CD8-positive, alpha-beta memory T cell (primary cell): ENCODE measurements at regions not wholly inside any gene's neighbourhood (a gene's known extent, or its start where the extent isn't known, plus 50 kb on each side); places are given as distances from the start of the nearest gene placed in this dataset.

Experiments
- CTCF ChIA-PET: fragments of 350-600 bp; sonication (Branson Sonifier 250); formaldehyde crosslinking; loops from one replicate; lab custom pipeline; 2021; ENCODE audit warnings: antibody characterized with exemption; lab: Charles Lee
- POLR2A ChIA-PET: fragments of 350-600 bp; sonication (Branson Sonifier 250); formaldehyde crosslinking; loops from one replicate; lab custom pipeline; 2021; ENCODE audit warnings: antibody characterized with exemption; lab: Charles Lee
- DNase-seq, 5 donors: peaks; one replicate each; pipeline versions ENCODE4 v3.0.0 to v3.0.0-alpha.2; 2020 to 2022; ENCODE audit warnings: mixed read lengths in 1 of 5
- H3K27ac ChIP-seq: one replicate; pipeline ENCODE4 v1.7.0; 2013; ENCODE audit warnings: low read depth, mild to moderate bottlenecking, low read length, moderate library complexity
- H3K27me3 ChIP-seq: 2 replicates; pipeline ENCODE4 v1.7.0; 2013; ENCODE audit warnings: low read length, mild to moderate bottlenecking; ENCODE audit not compliant: insufficient read depth, poor library complexity, severe bottlenecking
- H3K36me3 ChIP-seq: 2 replicates; pipeline ENCODE4 v1.7.0; 2013; ENCODE audit warnings: mild to moderate bottlenecking, low read length, moderate library complexity; ENCODE audit not compliant: insufficient read depth
- H3K4me1 ChIP-seq: 2 replicates; pipeline ENCODE4 v1.7.0; 2013; ENCODE audit warnings: mild to moderate bottlenecking, low read length, moderate library complexity; ENCODE audit not compliant: insufficient read depth
- H3K4me3 ChIP-seq: 2 replicates; pipeline ENCODE4 v1.7.0; 2013; ENCODE audit warnings: mild to moderate bottlenecking, low read length
- H3K9me3 ChIP-seq: 2 replicates; pipeline ENCODE4 v1.7.0; 2013; ENCODE audit warnings: mild to moderate bottlenecking, low read length
- H3K27ac Mint-ChIP-seq, 8 donors: one replicate each; pipeline ENCODE4 v1.8.0; 2020 to 2021; ENCODE audit warnings: mixed read lengths in 8 of 8, mild to moderate bottlenecking in 6 of 8, inconsistent platforms in 3 of 8, moderate library complexity in 3 of 8
- H3K27me3 Mint-ChIP-seq, 2 donors: one replicate each; pipeline ENCODE4 v1.8.0; 2020 to 2021; ENCODE audit warnings: mixed read lengths in 2 of 2, mild to moderate bottlenecking in 1 of 2, moderate library complexity in 1 of 2
- H3K36me3 Mint-ChIP-seq, 3 donors: one replicate each; pipeline ENCODE4 v1.8.0; 2020 to 2021; ENCODE audit warnings: mixed read lengths in 3 of 3, inconsistent platforms in 1 of 3, mild to moderate bottlenecking in 1 of 3
- H3K4me1 Mint-ChIP-seq, 3 donors: one replicate each; pipeline ENCODE4 v1.8.0; 2020 to 2021; ENCODE audit warnings: mixed read lengths in 3 of 3, inconsistent platforms in 1 of 3, mild to moderate bottlenecking in 1 of 3
- H3K4me3 Mint-ChIP-seq, 7 donors: one replicate each; pipeline ENCODE4 v1.8.0; 2020 to 2021; ENCODE audit warnings: mixed read lengths in 7 of 7, mild to moderate bottlenecking in 6 of 7, moderate library complexity in 4 of 7, inconsistent platforms in 2 of 7
- H3K9me3 Mint-ChIP-seq, 5 donors: one replicate each; pipeline ENCODE4 v1.8.0; 2020 to 2022; ENCODE audit warnings: mixed read lengths in 5 of 5, mild to moderate bottlenecking in 3 of 5, moderate library complexity in 2 of 5, inconsistent platforms in 1 of 5

DNA sequence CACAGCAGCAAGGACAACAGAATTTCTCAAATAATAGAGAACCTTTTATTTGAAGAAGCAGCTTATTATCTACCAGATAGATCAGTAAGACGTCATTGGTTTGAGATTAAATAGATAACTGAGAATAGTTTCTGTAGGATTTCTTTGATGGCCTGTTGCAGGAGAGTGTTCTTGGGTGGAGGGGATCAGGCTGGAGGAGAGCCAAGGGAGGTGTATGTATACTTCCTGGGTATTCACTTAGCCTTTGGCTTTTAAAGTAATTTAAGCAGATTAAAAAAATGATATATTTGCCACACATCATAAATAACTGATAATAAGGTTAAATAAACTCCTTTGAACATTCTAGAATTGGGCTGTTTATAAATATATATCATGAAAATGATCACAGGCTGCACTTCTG lies 486.1 kb upstream of the IGFBP3 start:
- H3K27me3 ChIP-seq, result no peaks in the 10 kb centered on the region
- POLR2A ChIA-PET, result no interaction called here

DNA sequence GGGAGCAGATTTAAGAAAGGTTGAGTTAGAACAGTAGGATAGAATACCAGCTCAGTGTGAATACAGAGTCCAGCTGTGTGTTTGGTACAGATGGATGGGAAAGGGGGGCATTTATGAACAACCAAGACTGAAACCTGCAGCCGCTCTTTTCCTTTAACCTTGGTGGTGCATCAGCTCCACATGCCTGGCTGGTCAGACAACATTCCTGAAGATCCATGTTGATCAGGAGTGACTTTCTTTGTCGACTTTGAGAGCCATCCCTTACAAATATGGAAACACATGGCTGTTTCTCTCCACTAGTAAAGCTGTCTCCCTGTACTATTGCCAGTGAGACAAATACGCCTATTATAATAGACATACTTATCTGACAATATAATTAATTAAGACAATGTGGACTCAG lies 476.5 kb upstream of the IGFBP3 start:
- POLR2A ChIA-PET, result no interaction called here
- Histone ChIP-seq H3K4me1 (no peaks in the 10 kb centered on the region), H3K36me3 (no peaks in the 10 kb centered on the region), H3K9me3 (no peaks in the 10 kb centered on the region), H3K4me3 (no peak overlapping the region), H3K27ac (no peak overlapping the region), H3K27me3 (no peaks in the 10 kb centered on the region)
- peaks cover 0 to 1% of the 10 kb centered on the region in 2 donors for H3K27me3 Mint-ChIP-seq
- peaks cover 0 to 4% (median 0%) of the 10 kb centered on the region in 3 donors for H3K36me3 Mint-ChIP-seq
- no peak for DNase-seq
- H3K4me3 Mint-ChIP-seq, result no peak overlapping the region
- H3K27ac Mint-ChIP-seq, result no peak overlapping the region
- peaks cover 2 to 11% (median 6%) of the 10 kb centered on the region in 5 donors for H3K9me3 Mint-ChIP-seq
- CTCF ChIA-PET, result no interaction called here
- no peaks in the 10 kb centered on the region for H3K4me1 Mint-ChIP-seq

More for the DNA sequence above, 486.1 kb upstream of the IGFBP3 start:
- Mint-ChIP-seq H3K27ac (no peak overlapping the region), H3K9me3 (peaks cover 0 to 8% (median 0%) of the 10 kb centered on the region in 5 donors), H3K27me3 (no peaks in the 10 kb centered on the region), H3K36me3 (no peaks in the 10 kb centered on the region), H3K4me1 (no peaks in the 10 kb centered on the region), H3K4me3 (no peak overlapping the region)
- Histone ChIP-seq H3K9me3 (no peaks in the 10 kb centered on the region), H3K27ac (no peak overlapping the region), H3K4me1 (no peaks in the 10 kb centered on the region), H3K36me3 (no peaks in the 10 kb centered on the region), H3K4me3 (no peak overlapping the region)
- CTCF ChIA-PET, result no interaction called here
- no peak for DNase-seq

DNA sequence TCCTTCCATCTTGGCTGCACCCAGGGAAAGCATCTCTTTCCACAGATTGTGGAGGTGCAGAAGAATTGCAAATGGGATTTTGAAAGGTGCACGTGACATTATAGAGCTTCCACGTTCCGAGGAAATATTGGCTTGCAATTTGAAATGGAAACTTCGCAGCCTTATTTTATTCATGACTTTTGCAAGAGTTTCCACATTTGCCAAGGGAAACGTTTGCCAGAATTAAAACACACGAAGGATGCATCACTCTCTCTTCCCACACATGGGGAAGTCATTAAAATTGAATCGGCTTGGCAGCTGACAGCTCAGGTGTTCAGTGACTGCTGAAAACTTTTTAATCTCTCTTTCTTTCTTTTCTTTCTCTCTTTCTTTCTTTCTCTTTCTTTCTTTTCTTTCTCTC lies 475.4 kb upstream of the IGFBP3 start:
- Histone ChIP-seq H3K36me3 (no peaks in the 10 kb centered on the region), H3K9me3 (no peaks in the 10 kb centered on the region), H3K4me1 (no peaks in the 10 kb centered on the region), H3K4me3 (no peak overlapping the region), H3K27ac (no peak overlapping the region), H3K27me3 (no peaks in the 10 kb centered on the region)
- H3K27me3 Mint-ChIP-seq, result peaks cover 0 to 1% of the 10 kb centered on the region in 2 donors
- no peak overlapping the region for H3K4me3 Mint-ChIP-seq
- H3K4me1 Mint-ChIP-seq, result no peaks in the 10 kb centered on the region
- peaks cover 0 to 4% (median 0%) of the 10 kb centered on the region in 3 donors for H3K36me3 Mint-ChIP-seq
- POLR2A ChIA-PET, result no interaction called here
- H3K9me3 Mint-ChIP-seq, result peaks cover 1 to 8% (median 6%) of the 10 kb centered on the region in 5 donors
- no peak for DNase-seq
- CTCF ChIA-PET, result no interaction called here
- H3K27ac Mint-ChIP-seq, result no peak overlapping the region

DNA sequence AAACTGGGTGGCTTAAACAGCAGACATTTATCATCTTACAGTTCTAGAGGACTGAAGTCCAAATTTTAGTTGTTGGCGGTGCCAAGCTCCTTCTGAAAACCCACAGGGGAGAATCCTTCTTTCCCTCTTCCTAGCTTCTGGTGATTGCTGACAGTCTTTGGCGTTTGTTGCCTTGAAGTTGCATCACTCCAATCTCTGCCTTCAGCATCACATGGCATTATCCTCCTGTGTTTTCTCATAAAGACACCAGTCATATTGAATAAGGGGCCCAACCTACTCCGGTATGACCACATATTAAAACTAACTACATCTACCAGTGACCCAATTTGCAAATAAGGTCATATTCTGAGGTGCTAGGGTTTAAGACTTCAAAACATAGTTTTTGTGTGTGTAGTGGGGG lies 472.1 kb upstream of the IGFBP3 start:
- DNase-seq, result no peak
- Histone ChIP-seq H3K4me1 (no peaks in the 10 kb centered on the region), H3K36me3 (no peaks in the 10 kb centered on the region), H3K27me3 (no peaks in the 10 kb centered on the region), H3K4me3 (no peak overlapping the region), H3K9me3 (no peaks in the 10 kb centered on the region), H3K27ac (no peak overlapping the region)
- peaks cover 0 to 1% of the 10 kb centered on the region in 2 donors for H3K27me3 Mint-ChIP-seq
- ChIA-PET POLR2A (no interaction called here), CTCF (no interaction called here)
- H3K36me3 Mint-ChIP-seq, result peaks cover 0 to 4% (median 0%) of the 10 kb centered on the region in 3 donors
- peaks cover 0 to 16% (median 6%) of the 10 kb centered on the region in 5 donors for H3K9me3 Mint-ChIP-seq
- no peaks in the 10 kb centered on the region for H3K4me1 Mint-ChIP-seq
- H3K4me3 Mint-ChIP-seq, result no peak overlapping the region
- H3K27ac Mint-ChIP-seq, result no peak overlapping the region

DNA sequence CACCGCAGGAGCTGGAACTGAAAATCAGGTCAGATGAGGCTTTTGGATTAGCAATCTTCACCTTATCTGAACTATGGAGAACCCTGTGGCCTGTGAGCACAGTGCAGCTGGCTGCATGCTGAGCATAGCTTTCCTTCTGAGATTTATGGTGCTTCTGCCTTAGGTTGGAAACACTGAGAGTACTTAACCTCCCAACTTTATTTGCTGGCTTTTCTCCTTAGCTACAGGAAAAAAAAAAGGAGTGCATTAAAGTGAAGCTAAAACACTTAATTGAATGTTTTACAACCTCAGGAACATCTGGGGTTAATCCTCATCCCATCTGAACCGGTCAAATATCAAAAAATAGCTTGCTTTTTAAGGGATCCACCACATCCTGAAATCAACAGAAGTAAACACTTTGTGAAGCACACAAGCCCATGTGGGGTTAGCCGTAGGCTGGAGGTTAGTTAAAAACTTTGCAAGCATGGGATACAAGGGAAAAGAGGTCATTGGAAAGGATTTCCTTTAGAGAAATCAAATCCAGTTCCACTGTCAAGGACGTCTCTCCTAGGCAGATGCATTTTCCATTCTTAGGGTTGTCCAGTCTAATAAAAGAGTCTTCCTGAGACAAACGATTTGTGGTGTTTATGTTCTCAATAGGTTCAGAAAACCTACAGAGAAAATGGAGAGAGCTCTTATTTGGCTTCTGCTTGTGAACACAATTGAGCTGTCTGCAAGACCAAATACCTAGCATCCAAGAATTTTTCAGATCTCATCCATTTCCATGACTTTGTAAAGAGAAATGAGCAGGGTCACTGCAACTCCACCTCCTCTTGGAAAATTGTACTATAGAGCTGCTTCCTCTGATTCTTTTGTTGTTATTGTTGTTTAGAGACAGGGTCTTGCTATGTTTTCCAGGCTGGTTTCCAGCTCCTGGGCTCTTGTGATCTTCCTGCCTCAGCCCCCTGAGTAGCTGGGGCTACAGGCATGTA lies 470.4 kb upstream of the IGFBP3 start:
- ChIA-PET CTCF (no interaction called here), POLR2A (no interaction called here)
- no peak for DNase-seq
- Mint-ChIP-seq H3K27ac (no peak overlapping the region), H3K4me3 (no peak overlapping the region), H3K27me3 (no peaks in the 10 kb centered on the region), H3K36me3 (no peaks in the 10 kb centered on the region), H3K4me1 (no peaks in the 10 kb centered on the region), H3K9me3 (peaks cover 0 to 10% (median 5%) of the 10 kb centered on the region in 5 donors)
- Histone ChIP-seq H3K9me3 (no peaks in the 10 kb centered on the region), H3K4me1 (no peaks in the 10 kb centered on the region), H3K27ac (no peak overlapping the region), H3K4me3 (no peak overlapping the region), H3K27me3 (no peaks in the 10 kb centered on the region), H3K36me3 (no peaks in the 10 kb centered on the region)

DNA sequence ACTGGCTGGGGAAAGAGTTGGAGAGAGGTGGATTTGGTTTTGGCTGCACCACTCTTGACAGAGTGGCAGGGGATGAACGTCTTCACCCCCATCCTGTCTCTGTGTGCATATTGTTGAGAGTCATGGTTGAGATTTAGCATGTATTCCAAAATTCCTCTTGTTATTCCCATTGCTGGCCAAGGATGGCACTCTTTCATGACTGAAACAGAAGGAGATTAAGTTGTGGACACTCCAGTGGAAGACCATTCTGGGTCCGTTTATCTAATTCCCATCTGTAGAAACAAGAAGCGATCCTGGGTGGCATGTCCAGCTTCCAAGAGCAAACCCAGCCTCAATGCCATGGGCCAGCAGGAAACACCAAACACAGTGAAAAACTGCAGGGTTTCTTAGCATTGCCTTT lies 469.0 kb upstream of the IGFBP3 start:
- no peaks in the 10 kb centered on the region for H3K9me3 ChIP-seq
- no peaks in the 10 kb centered on the region for H3K4me1 ChIP-seq
- Mint-ChIP-seq H3K4me3 (no peak overlapping the region), H3K27me3 (no peaks in the 10 kb centered on the region), H3K9me3 (peaks cover 0 to 10% (median 5%) of the 10 kb centered on the region in 5 donors), H3K4me1 (no peaks in the 10 kb centered on the region), H3K27ac (no peak overlapping the region), H3K36me3 (no peaks in the 10 kb centered on the region)
- POLR2A ChIA-PET, result no interaction called here
- CTCF ChIA-PET, result no interaction called here
- H3K4me3 ChIP-seq, result no peak overlapping the region
- H3K27ac ChIP-seq, result no peak overlapping the region
- no peaks in the 10 kb centered on the region for H3K27me3 ChIP-seq
- H3K36me3 ChIP-seq, result no peaks in the 10 kb centered on the region
- no peak for DNase-seq

DNA sequence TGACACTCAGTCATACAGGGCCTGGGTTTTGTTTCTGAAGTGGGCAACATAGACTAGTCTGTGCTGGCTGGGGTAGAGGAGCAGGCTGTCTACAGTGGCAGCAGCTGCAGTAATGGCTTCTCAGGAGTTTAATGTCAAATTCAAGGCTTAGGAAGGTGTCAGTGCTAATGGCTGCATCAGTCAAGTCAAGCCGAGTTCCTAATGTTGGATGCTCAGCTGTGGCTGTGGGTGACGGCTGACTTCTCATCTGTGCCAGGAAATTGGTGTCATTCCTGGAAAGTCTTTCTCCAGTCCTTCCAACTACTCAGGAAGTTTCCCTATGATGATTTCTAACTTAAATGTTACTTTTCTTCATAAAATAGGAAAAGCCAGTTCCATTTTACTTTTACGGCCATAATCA lies 468.1 kb upstream of the IGFBP3 start:
- Mint-ChIP-seq H3K4me3 (no peak overlapping the region), H3K4me1 (no peaks in the 10 kb centered on the region), H3K9me3 (peaks cover 0 to 10% (median 5%) of the 10 kb centered on the region in 5 donors), H3K27ac (no peak overlapping the region), H3K36me3 (no peaks in the 10 kb centered on the region), H3K27me3 (no peaks in the 10 kb centered on the region)
- H3K27me3 ChIP-seq, result no peaks in the 10 kb centered on the region
- ChIA-PET CTCF (no interaction called here), POLR2A (no interaction called here)
- H3K36me3 ChIP-seq, result no peaks in the 10 kb centered on the region
- no peaks in the 10 kb centered on the region for H3K9me3 ChIP-seq
- H3K4me3 ChIP-seq, result no peak overlapping the region
- H3K4me1 ChIP-seq, result no peaks in the 10 kb centered on the region
- no peak for DNase-seq
- no peak overlapping the region for H3K27ac ChIP-seq

DNA sequence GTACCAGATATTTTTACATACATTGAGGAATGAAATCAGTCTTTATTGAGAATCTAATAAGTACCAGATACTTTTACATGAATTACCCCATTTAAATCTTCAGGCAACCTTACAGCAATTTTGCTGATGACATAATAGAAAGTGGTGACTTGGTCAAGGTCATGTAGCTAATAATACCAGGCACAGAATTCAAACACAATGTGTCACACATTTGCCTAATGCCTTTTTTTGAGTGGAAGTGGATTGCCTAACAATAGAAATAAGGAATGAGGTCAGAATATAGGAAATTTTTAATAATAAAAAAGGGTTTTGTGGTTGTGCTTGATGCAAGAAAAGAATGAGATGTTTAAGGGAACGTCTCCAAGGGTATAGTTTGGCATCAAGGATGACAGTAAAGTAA lies 466.6 kb upstream of the IGFBP3 start:
- ChIA-PET CTCF (no interaction called here), POLR2A (no interaction called here)
- H3K27me3 Mint-ChIP-seq, result no peaks in the 10 kb centered on the region
- DNase-seq, result no peak
- no peak overlapping the region for H3K4me3 ChIP-seq
- no peaks in the 10 kb centered on the region for H3K4me1 Mint-ChIP-seq
- H3K36me3 ChIP-seq, result no peaks in the 10 kb centered on the region
- peaks cover 0 to 13% (median 5%) of the 10 kb centered on the region in 5 donors for H3K9me3 Mint-ChIP-seq
- H3K9me3 ChIP-seq, result no peaks in the 10 kb centered on the region
- no peaks in the 10 kb centered on the region for H3K27me3 ChIP-seq
- no peaks in the 10 kb centered on the region for H3K36me3 Mint-ChIP-seq
- no peak overlapping the region for H3K4me3 Mint-ChIP-seq
- no peak overlapping the region for H3K27ac ChIP-seq
- H3K4me1 ChIP-seq, result no peaks in the 10 kb centered on the region
- no peak overlapping the region for H3K27ac Mint-ChIP-seq
